ENCODE measurements at regions not wholly inside any gene's neighbourhood (a gene's known extent, or its start where the extent isn't known, plus 50 kb on each side); places are given as distances from the start of the nearest gene placed in this dataset.

DNA sequence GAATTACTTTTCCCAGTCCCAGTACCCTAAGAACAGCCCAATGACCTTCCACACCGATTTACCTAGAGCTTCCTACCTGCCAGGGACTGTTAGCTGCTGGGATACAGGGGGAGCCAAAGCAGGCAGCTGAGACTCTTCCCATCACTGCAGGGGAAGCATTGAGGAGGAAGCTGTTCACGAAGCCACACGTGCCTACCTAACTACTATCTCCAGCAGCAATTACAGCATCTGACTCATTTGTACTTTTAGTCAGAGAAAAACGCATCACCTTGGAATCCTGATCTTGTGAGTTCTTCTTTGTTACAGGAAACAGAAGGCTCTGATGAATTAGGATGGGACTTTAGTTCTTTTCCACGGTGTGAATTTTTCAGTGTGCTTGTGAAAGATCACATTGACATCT lies 113.7 kb upstream of the DHX40 start:
- peak; percentile 82 for DNase-seq (ENCODE audit: low read depth)

DNA sequence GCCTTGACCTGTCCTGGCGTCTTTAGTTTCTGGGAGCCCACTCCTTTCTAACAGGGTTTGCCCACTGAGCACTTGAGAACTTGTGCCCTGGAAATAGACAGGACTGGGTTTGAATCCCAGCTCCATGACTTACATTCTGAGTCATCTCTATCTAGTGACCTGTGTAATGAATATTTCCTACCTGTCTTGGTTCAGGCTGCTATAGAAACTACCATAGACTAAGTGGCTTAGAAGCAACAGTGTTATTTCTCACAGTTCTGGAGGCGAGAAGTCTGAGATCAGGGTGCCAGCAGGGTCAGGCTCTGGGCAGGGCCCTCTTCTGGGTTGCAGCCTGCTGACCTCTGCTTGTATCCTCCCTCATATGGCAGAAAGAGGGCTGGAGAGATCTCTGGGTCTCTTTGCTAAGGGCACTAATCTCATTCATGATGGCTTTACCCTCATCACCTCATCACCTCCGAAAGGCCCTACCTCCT lies 110.7 kb upstream of the DHX40 start:
- DNase-seq (ENCODE audit: low read depth): no peak

DNA sequence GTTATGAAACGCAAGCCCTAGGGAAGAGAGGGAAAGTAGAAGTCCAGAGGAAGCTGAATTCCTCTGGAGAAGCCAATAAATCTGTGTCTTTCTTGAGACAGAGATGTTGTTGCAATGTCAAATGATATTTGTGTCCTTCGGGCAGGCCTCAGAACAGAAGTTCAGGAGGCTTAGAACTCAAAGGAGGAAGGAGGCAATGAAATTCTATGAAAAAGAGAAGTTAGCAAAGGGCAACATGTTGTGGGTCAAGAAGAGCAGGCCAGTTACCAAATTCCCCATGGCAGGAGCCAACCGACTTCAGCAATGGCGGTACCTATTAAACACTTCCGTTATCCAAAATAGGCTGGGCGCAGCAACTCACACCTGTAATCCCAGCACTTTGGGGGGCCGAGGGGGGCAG lies 109.0 kb upstream of the DHX40 start:
- no peak for DNase-seq (ENCODE audit: low read depth)

DNA sequence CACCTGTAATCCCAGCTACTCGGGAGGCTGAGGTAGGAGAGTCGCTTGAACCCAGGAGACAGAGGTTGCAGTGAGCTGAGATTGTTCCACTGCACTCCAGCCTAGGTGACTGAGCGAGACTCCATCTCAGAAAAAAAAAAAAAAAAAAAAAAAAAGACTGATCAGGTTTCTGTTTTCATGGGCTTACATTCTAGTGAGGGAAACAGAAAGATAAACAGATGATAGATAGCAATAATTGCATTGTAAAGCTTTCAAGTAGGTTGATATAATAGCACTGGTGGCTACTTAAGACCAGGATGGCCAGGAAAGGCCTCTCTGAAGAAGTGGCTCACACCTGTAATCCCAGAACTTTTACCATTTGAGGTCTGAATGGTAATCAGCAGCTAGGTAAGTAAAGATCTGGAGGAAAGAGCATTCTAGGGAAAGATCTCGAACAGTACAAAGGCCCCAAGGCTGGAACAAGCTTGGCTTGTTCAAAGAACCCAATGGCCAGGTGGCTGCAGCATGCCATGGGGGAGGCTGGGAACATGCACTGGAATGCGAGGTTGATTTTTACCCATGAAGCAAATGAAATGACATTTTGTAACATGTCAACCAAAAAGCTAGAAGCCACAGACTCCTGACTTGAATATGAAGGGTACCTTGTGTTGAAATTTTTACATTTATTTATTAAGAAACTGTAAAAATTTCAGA lies 108.3 kb upstream of the DHX40 start:
- DNase-seq (ENCODE audit: low read depth): no peak

DNA sequence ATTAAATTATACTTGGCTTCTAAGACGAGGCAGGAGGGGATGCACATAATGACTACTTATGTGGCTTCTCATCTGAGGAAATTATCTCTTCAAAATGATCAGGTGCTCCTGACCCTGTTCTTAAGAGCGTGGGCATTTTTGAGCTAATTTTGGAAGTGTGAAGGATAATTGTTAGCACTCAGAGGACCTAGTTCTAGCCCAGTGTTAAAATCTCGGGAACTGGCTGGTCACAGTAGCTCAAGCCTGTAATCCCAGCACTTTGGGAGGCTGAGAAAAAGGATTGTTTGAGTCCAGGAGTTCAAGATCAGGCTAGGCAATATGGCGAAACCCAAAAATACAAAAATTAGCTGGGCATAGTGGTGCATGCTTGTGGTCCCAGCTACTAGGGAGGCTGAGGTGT lies 103.0 kb upstream of the DHX40 start:
- DNase-seq (ENCODE audit: low read depth): no peak

DNA sequence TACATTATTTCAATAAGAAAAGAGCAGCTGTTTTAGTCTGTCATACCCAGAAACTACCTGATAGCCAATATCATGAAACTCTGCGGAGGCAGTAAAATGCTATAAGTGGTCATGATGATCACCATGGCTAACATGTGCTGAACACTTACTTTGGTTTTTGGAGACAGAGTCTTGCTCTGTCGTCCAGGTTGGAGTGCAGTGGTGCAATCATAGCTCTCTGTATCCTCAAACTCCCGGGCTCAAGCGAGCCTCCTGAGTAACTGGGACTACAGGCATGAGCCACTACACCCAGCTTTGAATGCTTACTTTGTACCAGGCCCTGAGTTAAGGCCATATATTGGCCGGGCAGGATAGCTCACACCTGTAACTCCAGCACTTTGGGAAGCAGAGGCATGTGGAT lies 101.2 kb upstream of the DHX40 start:
- no peak for DNase-seq (ENCODE audit: low read depth)

DNA sequence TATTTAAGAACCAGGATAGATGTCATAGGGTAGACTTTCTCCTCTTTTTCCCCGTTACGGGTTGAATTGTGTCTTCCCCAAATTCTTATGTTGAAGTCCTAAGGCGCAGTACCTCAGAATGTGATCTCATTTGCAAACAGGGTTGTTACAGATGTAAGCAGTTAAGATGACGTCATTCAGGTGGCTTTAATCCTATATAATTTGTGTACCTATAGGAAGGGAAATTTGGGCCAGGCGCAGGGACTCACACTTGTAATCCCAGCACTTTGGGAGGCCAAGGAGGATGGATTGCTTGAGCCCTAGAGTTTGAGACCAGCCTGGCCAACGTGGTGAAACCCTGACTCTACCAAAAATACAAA lies 99.5 kb upstream of the DHX40 start:
- DNase-seq (ENCODE audit: low read depth): no peak

DNA sequence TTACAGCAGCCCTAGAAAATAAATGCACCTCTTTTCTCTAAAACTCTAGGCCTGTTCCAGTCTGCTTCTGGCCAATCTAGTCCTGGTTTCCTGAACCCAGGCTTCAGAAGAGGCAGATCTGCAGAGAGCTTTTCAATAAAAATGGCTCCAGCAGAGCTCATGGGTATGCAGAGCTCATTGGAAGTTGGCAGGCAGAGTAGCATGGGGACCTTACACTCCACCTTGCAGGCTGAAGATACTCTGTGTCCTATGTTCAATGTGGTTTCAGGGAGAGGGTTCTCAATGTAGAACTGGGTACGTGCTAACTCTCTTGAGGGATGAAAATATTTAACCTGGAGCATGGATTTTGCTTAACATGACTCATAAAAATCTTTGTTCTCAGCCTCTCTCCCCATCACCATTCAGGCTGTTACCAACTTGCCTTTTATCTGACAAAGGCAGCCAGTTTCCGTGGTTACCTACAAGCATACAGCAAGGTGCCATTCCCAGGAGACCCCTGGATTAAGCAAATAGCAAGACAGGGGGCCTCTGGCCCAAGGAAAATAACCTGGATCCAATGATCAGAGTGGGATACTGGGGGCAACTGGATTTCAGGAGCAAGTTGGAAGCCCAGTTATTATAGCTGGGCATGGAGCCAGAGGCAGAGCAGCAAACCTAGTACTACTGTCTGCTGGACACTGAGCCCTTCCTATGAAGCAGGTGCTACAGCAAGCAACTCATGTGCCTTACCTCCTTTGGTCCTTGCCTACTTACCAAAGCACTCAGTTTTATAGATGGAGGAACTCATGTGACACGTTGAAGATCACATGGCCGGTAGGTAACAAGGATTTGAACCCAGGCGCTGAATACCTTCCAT lies 98.2 kb upstream of the DHX40 start:
- no peak for DNase-seq (ENCODE audit: low read depth)

DNA sequence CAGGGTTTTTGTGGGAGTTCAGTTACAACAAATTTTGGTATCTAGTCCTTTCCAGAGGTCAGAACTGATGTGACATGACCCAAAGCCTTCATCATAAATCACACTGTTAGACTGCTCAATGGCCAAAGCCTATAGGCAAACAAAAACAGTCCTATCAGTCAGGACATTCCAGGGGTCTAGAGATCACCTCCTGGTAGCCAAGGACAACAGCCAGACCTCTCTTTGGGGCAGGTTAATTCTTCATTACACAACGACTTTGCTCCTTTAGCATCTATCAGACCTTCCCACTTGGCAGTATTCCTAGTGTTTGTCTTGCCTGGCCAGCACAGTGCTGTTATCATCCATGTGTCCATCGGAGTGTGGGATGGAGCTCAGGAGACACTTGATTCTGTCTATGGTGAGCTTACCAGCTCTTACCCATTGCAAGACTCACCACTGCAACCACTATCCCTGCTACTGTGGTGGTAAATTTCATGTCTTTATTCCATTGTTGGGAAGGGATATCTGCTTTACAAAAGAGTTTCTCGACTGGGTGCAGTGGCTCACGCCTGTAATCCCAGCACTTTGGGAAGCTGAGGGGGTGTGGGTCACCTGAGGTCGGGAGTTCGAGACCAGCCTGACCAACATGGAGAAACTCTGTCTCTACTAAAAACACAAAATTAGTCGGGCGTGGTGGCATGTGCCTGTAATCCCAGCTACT lies 95.5 kb upstream of the DHX40 start:
- no peak for DNase-seq (ENCODE audit: low read depth)

DNA sequence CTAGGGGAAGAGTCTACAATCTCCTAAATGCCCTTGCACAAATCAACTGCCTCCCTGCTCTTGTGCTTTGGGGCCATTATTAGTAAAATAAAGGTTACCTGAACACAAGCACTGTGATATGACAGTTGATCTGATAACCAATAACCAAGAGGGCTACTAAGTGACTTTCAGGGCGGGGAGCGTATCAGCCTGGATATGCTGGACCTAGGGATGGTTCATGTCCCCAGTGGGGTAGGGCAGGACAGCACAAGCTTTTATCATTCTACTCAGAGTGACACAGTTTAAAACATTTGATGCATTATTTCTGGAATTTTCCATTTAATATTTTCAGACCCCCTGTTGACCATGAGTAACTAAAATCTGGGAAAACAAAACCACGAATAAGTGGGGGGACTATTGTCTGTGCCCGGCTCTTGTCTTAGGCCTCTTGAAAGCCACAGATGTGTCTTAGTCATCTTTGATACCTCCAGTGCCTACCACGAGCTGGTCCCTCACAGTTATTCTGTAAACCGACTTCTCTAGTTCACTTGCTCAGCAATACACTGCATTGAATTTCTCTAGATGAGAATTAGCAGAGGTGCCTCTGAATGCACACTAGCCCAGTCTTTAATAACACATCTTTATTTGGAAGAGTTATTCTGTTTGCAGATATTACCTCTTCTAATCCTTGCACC lies 94.6 kb upstream of the DHX40 start:
- DNase-seq (ENCODE audit: low read depth): no peak

DNA sequence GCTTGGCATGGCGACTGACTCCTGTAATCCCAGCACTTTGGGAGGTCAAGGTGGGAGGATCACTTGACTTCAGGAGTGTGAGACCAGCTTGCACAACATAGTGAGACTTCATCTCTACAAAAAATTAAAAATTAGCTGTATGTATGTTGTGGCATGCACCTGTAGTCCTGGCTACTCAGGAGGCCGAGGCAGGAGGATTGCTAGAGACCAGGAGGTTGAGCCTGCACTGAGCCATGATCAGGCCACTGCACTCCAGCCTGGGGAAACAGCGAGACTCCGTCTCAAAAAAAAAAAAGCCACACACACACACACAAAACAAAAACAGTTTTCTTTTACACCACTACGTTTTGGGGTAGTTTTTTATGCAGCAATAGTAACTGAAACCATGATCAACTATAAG lies 89.0 kb upstream of the DHX40 start:
- no peak for DNase-seq (ENCODE audit: low read depth)

DNA sequence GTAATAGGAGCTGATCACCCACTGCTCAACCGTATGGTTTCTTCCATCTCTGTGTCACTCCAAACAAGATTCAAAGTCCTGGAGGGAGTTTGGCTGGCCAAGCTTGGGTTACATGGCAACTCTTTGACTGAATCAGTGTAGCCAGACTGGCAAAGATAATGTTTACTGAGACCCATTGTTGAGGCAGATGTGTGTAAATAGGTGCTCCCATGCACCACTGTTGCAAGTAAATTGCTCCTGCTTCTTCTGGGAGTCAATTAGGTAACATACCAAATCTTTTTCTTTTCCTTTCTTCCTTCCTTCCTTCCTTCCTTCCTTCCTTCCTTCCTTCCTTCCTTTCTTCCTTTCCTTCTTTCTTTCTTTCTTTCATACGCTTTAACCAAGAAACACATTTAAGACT lies 86.3 kb upstream of the DHX40 start:
- no peak for DNase-seq (ENCODE audit: low read depth)

DNA sequence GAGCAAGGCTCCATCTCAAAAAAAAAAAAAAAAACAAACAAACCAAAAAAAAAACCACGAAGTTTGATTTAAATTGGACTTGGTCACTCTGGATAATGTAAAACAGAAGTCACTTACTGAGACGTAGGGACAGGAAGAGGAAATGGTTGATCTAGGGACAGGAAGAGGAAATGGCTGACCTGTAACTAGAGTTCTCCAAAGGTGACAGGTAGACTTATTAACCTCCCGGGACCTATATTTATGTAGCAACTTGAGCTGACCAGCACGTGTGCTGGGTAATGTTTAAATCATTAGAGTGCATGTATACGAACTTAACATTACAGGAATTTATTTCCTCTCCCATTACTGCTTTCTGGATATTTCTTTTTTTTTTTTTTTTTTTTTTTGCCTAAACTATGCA lies 81.5 kb upstream of the DHX40 start:
- no peak for DNase-seq (ENCODE audit: low read depth)

DNA sequence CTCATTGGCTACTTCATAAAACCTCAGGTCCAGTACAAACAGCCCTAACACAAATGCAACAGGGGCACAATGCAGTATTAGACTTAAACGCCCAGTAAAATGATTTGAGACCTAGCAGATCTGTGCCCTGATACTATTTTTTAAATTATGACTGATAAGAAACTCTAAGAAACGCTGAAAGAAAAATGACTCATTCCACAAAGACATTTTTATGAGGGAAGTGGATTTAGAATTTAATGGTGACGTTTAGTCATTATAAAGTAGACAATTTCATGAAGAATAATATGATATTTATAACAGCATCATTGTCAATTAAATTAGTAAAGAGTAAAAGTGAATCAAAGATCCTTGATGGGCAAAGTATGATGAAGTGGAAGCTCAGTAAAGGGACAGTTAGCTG lies 80.4 kb upstream of the DHX40 start:
- no peak for DNase-seq (ENCODE audit: low read depth)

DNA sequence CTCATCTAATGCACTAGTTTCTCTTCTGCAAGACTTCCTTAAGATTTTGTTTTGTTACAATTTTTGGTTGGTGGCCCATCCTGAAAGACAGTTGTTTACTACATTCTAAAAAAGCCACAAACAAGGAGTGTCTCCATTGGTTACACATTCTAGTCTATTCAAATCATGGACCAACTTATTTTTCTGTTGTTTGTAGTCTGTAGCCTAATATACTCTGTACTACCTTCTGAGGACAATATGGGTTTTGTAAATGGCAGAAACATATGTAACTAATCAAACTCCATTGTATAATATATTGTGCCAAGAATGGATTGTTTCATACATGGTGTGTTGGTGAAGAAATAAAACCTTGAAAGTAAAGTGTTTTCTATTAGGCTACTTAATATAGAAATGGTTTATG lies 79.5 kb upstream of the DHX40 start:
- DNase-seq (ENCODE audit: low read depth): no peak

DNA sequence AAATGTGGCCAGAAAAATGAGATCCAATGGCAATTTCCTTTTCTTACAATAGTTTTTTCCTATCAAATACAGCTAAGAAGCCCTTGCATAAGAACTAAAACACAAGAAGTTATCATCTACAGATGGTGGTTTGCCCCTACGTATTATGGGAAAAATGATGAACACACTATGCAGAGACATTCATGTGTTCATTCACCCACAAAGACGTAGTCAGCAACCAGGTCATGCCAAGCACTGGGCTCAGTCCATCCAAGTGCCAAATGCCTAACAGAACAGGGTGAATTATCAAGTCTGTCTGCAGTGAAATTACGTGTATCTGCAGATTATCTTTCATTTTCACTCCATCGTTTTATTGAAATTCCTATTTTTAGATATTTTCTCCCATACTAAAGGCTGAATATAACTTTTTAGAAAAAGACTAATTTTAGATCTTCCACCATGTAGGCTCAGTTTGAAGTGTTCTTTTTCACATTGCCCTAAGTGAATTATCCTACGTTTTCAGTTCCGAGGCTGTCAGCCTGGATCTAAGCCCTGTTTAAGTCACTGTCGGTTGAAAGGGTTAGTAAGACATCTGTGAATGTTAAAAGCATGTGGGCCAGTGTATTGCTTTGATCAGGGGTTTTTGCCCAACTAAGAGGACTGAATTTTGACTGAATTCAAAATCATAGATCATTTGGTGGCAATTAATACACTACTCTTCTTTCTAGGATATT lies 78.1 kb upstream of the DHX40 start:
- no peak for DNase-seq (ENCODE audit: low read depth)

DNA sequence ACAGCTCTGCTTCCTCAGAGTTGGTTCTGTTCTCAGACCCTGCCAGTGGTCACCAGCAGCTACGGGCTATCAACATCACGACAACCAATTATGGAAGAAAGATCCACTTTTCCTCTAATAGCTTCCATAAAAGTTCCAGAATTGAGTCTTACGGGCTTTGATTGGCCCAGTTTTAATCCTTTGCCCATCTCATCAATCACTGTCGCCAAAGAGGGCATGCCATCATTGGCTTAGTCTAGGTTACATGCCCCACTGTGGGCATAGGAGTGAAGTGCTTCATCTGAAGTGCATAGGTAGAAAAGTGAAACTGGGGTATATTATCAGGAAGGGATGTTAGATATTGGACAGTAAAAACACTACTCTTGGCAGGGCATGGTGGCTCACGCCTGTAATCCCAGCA lies 76.6 kb upstream of the DHX40 start:
- DNase-seq (ENCODE audit: low read depth): no peak

DNA sequence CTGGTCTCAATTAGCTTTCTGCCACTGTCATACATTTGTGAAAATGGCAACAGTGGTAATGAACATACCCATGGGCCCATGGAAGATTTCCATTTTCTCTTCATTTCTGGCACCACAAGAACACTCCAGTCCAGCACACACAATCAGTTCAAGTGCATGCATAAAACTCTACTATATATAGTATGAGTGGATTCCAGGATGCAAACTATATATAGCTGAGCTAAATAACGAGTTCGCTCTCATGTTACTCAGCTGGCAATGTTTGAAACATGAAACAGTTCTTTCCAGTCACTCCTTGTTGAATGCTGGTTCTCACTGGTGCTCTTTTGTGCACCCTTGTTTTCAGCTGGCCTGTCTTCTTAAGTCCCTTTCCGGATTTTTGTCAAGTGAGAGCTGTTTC lies 75.2 kb upstream of the DHX40 start:
- no peak for DNase-seq (ENCODE audit: low read depth)

DNA sequence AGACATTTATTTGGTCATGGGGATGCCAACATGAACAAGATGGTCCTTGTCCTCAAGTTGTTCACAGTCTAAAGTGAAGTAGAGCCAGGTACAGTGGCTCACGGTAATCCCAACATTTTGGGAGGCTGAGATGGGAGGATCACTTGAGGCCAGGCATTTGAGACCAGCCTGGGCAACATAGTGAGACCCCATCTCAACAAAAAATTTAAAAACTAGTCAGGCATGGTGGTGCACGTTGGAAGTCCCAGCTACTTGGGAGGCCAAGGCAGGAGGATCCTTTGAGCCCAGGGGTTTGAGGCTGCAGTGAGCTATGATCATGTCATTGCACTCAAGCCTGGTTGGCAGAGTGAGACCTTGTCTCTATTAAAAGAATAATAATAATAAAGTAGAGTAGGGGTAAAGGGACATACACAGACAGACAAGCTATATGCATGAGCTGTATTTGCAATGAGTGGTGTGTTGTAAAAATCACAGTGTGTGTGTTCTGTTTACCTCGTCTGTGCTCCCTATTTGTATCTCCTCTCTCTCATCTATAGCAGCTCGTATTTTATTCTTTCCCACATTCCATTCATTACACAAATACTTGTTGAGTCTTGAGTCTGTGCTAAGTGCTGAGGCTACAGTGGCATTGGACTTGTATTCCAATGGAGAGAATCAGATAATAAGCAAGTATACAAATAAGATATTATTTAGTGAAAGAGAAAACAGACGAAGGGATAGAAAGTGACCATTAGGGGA lies 73.9 kb upstream of the DHX40 start:
- peak; percentile 24 for DNase-seq (ENCODE audit: low read depth)

DNA sequence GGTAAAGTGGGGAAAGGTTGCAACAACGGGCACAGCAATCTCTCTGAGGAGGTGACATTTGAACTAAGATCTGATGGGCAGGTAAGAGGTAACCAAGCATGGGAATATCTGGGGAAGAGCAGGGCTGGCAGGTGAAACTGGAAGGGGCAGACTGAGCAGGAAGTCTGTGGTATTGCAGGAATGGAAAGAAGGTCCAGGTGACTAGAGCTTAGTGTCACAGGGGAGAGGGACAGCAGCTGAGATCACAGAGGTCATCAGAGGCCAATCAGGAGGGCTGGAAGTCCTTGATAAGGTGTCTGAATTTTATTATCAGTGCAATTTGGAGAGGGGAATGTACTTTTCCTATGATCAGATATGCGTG lies 73.3 kb upstream of the DHX40 start:
- DNase-seq (ENCODE audit: low read depth): no peak

DNA sequence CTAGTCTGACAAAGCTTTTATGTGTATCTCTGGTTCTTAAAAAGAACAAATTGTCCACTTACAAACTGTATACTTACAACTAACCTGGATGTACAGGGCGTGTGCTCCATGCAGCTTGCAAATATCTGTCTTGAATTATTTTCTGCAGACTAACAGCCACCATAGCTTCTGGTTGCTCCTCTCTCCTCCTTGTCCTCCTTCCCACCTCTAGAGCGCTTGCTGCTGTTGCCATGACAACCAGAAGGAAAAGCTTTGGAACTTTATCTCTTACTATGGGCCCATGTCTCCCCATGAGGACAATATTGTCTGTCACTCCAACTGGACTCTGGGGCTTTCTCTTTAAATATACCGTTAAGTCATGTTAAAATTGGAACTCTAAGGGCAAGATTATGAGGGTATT lies 71.5 kb upstream of the DHX40 start:
- DNase-seq (ENCODE audit: low read depth): no peak
